SIG-M5 treated with dmso at 0.1 percent for 504 hours (cell line): ENCODE measurements at regions not wholly inside any gene's neighbourhood (a gene's known extent, or its start where the extent isn't known, plus 50 kb on each side); places are given as distances from the start of the nearest gene placed in this dataset.

Source experiments
- DNase-seq: peaks from one replicate; lab custom pipeline; 2025; ENCODE audit not compliant: unreplicated experiment; lab: John Stamatoyannopoulos, UW

DNA sequence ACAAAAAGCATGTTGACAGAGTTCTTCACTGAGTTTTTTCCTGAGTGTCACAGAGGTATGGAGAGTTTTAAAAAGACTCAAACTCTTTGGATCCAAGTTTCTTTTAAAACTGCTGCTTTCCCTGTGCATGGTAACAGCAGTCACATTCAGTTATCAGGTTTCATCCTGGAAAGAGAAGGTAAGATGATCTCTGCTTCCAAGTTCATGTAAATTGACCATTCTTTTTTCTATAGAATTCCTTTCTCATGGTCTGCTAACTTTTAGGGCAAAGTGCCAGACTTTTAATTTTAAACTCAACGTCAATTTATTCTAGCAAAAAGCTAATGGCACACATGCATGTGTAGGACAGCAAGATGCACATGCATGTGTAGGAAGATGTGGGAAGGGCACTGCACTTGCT is 52.5 kb upstream of the PRLR start:
- no peak for DNase-seq

DNA sequence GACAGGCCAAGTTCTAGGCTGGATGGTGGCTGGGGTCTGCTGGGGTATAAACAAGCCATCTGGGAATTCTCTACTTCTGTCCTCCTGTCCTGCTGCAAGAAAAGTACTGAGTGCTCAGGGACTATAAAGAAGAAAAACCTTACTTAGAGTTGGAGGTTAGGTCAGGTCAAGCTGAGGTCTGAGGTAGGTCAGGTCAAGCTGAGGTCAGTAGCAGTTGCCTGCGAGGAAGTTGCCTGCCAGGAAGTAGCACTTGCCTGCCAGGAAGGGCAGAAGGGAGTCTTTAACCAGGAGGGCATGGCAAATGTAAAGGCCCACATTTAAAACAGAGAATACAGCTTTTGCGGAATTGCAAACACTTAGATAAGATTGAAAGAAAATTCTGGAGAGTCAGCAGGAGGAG is 51.3 kb upstream of the PRLR start:
- peak; percentile 8 for DNase-seq
